HG03342 (cell line): ENCODE measurements at regions not wholly inside any gene's neighbourhood (a gene's known extent, or its start where the extent isn't known, plus 50 kb on each side); places are given as distances from the start of the nearest gene placed in this dataset.

ENCODE experiments used
- ATAC-seq: cut with Tn5 transposase; IDR thresholded peaks from one replicate; pipeline ENCODE4 v1.9.1; 2021; ENCODE audit warnings: mild to moderate bottlenecking, moderate library complexity; ENCODE audit not compliant: unreplicated experiment

DNA sequence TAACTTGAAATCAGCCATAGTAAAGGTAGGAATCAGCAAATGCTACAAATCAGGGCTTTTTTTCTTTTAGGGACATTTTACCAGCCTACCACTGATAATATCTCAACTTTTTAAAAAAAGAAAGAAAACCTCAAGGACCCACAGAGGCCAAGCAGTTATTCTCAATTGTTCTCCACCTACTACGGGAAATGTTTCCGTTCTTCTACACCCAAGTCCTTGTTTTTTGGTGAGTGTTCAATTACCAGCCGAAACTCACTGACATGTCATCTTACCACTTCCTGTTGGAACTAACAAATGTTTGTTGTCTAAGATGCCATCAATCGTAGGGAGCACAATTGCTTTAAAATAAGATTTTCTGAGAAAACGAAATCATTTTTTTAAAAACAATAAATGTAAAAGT lies 50.2 kb upstream of the CDK1 start:
- ATAC-seq: no peak

DNA sequence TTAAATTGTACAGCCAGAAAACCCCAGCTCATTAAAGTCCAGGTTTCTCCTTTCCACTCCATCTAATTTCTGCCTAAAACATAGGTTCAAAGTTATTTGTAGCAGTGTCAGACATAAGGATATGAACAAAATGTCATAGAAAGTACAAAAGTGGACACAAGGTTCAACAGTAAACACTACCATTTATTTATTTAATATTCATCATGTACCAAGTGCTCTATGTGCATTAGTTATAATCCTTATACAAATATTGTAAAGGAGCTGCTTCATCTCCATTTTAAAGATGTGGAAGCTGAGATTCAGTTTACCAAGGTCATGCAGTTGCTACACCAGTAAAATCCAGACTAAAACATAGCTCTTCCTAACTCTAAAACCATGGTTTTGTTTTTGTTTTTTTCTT lies 52.0 kb upstream of the CDK1 start:
- ATAC-seq: no peak

DNA sequence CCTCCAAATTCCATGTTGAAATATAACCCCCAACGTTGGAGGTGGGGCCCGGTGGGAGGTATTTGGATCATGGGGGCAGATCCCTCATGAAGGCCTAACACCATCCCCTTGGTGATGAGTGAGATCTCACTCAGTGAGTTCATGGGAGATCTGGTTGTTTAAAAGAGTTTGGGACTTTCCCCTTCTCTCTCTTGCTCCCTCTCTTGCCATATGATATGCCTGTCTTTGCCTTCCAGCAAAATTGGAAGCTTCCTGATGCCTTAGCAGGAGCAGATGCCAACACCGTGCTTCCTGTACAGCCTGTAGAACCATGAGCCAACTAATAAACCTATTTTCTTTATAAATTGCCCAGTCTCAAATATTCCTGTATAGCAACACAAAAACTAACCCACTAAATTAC lies 55.7 kb upstream of the CDK1 start:
- no peak for ATAC-seq

DNA sequence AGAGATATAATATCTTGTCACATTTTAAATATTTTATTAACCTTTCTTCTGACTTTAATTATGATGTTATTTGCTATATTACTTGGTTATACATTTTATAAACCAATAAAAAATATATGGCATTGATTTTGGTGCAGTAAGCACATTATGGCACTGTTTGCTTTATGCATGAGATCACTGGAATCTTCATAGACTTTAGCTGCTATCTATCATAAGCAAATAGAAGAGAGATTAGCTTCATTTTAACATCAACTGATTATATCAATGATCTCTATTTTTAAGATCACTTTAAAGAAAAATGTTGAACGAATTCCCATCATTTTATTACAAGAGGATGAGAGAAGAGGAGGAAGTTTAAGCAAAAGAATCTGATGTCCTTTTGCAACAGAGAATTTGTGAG lies 58.6 kb upstream of the CDK1 start:
- ATAC-seq: no peak

DNA sequence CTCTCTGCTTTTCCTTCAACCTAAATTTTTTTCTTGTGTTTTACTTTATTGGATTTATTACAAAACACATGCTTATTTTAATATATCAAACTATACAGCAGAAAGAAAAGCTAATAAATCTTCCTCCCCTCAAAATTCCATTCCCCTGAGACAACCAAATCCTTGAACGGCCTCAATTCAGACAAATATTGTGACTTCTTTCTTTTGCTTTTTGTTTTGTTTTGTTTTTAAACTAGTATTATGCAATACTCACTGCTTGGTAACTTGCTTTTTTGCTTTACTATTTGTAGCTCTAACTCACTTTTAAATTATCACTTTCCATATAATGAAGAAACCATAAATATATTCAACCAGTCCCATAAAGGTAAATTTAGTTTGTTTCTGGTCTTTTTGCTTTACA lies 59.4 kb upstream of the CDK1 start:
- ATAC-seq: no peak

DNA sequence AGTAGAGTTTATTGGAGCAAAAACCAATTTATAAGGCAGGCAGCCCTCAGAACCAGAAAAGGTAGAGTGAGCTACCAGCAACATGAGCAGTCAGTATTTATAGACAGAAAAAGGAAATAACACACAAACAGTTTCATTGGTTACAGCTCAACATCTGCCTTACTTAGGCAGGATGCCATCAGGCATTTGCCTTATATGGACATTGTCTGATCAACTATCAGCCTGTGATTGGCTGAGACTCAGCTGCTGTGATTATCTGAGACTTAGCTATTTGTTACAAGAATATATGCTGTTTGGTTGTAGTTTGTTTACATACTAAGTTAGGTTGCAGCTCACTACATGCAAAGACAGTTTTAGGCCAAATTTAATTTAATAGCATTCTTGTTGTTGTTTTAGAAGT lies 60.4 kb upstream of the CDK1 start:
- peak; percentile 87 for ATAC-seq

DNA sequence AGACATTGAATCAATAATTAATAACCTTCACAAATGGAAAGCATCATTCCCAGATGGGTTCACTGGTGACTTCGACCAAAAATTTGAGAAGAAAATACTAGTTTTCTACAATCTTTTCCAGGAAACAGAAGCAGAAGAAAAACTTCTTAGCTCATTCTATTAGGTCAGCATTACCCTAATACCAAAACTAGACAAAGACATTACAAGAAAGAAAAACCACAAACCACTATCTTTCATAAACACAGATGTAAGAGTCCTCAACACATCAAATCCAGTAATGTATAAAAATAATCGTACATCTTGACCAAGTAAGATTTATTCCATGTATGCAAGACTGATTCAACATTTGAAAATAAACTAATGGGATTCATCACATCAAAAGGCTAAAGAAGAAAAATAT lies 64.0 kb upstream of the CDK1 start:
- ATAC-seq: no peak

DNA sequence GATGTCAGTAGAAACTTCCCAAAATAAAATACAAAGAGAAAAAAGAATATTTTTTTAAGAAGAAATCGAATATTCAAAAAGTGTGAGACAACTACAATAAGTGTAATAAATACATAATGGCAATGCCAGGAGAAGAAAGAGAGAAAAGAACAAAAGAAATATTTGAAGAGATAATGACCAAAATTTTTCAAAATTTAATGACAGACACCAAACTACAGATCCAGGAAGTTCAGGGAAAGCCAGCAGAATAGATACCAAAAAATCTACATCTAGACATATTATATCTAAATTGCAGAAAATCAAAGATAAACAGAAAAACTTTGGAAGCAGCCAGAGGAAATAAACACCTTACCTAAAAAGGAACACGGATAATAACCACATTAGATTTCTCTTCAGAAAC lies 66.8 kb upstream of the CDK1 start:
- ATAC-seq: no peak

DNA sequence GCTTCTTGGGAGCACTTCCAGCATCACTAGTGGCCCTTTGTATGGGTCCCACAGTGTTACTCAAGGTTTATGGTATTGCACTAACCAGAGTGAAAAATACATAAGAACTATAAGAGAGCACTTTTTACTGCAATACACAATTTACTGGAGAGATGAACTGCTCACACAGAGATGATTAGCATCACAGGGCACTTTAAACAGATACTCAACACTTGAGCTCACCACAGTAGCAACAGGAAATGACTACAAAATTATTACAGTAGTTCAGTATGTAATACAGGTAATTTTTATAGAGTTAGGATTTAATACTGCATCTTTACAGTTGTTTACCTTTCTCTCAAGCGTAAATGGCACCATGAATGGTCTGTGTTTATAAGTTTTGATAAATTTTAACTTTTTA lies 68.2 kb upstream of the CDK1 start:
- no peak for ATAC-seq

DNA sequence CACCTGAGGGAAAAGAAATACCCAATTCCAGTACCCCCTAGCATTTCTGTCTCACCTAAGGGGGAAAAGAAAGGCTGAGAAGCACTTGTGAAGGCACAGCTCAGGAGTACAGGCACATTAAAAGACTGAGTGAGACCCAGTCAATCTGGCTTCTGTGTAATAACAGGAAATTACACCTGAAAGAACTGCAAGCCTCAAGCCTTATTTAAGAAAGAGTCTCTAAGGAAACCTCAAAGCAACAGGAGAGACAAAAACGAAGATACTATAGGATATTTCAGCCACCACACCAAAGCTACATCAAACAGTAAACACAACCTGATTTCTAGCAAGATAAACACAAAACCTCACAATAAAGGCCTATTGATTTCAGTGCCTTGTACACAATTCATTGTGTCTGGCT lies 69.6 kb upstream of the CDK1 start:
- no peak for ATAC-seq

DNA sequence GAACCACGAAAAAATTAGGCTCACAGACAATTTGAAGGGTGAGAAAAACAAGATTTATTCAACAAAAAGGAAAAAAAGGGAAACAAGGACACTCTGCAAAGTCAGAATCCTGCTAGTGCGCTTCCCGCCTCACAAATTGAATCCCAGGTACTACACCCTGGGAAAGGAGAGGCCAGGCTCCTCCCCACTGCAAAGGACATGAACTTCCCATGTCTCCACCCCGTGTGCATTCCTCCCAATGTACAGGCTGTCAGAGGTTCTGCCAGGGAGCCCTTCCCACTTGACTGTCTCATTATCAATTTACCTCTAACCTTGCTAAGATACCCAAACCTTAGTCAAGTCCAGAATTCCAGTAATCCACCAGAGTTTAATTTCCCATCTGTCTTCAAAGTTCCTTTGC lies 70.4 kb upstream of the CDK1 start:
- no peak for ATAC-seq

DNA sequence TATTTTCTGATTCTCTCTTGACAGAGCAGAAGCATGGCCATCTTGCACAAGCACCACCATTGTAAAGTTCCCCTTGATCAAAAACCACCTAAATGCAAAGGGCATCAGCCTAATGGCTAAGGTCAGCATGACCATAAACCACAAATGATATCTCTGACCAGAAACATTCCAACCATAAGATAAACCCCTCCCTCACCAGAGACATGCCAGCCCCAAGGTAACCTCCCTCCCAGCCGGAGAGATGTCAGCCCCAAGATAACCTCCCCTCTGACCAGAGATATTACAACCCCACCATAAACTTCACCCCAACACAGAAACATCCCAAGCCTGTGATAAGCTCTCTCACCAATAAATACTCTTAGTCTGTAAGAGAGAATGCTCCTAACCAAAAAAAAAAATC lies 72.1 kb upstream of the CDK1 start:
- ATAC-seq: no peak

DNA sequence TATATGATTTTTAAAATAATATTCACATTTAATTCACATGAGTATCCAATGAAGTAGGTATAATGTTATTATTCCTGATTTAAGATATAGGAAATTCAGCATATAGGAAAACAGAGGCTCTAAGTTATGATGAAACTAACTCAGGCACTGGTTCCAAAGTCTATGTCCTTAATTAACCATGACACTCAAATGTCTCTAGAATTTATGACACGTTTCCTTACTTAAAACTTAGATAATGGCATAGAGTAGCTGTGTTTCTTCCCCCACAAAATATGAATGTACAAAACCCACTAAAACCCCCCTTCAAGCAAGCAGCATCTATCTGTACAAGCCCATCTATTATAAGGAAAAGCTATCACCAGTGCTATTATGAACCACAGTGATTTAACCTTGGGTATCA lies 72.9 kb upstream of the CDK1 start:
- no peak for ATAC-seq

DNA sequence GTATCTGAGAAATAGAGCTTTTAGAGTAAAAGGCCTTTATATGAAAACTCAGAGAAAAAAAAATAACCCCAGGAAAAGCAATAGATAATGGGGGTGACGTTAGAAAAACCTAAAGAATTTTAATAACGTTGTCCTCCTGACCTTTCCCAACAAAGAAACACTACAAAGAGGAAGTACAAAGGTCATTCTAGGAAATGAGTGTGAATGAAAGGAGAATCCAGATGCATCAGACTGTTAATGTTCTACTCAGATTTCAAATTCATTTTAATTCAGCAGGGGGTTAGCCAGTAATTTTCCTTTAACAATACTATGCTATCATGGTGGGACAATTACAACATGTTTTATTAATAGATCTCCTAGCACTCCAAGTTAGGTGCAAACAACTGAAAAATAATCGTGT lies 73.8 kb upstream of the CDK1 start:
- no peak for ATAC-seq

DNA sequence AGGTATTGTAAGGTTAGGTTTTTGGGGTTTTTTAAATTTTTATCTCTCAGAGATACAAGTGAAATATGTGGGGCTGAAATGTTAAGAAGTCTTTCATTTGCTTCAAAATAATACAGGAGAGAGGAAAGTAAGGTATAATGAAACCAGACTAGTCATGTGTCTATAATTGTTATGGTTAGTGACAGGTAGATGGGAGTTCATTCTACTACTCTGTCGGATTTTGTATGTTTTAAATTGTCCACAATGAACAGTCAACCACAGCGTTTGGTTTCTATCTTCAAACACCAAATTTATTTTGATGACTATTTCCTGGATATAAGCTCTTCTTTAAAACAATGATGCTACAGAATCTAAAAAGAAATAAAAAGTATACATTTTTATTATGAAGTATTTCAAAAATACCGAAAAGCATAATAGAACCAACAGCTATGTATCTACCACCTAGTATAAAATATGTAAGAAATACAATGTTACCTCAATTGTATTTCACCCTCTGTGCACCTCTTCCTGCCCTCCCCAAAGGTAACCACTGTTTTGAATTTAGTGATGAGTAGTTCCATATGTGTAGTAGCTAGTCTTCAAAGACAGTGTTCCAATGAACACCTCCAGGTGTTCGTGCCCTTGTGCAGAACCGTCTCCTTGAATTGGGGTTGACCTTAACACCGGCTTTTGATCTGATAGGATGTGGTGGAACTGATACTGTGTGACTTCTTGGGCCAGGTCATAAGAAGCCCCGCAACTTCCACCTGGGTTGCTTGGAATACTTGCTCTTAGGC lies 74.8 kb upstream of the CDK1 start:
- no peak for ATAC-seq

DNA sequence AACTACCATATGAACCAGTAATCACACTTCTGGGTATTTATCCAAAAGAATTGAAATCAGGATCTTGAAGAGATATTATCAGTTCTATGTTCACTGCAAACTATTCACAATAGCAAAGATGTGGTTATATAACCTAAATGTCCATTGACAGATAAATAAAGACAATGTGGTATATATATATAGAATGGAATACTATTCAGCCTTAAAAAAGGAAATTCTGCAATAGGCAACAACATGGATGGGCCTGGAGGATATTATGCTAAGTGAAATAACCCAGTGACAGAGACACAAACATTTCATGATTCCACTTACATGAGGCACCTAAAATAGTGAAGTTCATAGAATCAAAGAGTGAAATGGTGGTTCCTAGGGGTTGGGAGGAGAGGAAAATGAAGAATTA lies 90.6 kb upstream of the CDK1 start:
- no peak for ATAC-seq

DNA sequence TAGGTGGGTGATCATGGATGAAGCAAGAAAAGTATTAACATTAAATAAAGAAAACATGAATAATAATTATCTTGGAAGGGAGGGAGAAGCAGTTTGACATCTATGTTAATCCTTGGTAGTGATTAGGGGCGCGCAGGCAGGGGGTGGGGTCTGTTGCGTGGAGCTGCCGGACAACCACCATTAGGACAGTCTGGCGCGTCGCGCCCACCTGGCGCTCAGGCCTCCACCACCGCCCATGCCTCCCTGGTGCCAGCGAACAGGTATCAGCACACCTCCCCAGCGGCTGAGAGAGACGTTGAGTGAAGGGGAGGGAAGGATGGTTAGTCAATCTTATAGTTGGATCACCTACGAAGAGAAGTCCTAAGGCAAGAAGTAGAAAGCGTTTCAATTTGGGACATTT lies 94.2 kb upstream of the CDK1 start:
- no peak for ATAC-seq

DNA sequence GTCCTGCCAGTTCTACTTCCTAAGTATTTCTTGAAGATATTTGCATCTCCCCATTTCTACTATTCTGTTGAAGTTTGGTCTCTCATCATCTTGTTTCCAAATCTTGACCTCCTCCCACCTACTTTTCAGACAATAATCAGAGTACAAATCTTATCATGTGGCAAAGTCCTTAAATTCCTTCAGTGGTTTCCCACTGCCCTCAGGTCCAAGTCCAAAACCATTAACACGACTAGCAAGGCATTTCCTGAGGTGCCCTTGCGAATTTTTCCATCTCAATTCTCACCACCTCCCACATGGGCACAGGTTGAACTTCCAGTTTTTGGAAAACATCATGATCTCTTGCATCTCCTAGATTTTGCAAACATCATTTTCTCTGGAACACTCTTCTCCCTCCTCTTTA lies 97.2 kb upstream of the CDK1 start:
- ATAC-seq: no peak

DNA sequence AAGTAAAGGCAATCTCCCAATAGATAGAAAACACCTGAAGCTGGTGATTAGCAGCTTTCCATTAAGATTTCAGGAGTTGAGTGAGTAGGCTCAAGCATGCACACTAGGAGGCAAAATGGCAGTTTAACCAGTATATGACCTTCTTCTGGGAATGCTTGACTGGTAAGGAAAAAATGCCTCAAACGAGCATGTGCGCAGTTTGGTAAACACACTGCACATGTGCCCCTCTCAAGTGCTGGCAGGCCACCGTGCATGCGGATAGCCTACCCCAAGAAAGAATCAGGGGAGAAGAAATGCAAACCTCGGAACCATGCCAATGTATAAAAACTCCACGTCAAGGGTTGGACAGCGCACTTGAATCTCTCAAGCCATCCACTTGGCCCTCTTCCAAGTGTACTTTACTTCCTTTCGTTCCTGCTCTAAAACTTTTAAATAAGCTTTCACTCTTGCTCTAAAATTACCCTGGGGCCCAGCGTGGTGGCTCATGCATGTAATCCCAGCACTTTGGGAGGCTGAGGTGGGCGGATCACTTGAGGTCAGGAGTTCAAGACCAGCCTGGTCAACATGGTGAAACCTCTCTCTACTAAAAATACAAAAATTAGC lies 98.8 kb upstream of the CDK1 start:
- ATAC-seq: no peak

DNA sequence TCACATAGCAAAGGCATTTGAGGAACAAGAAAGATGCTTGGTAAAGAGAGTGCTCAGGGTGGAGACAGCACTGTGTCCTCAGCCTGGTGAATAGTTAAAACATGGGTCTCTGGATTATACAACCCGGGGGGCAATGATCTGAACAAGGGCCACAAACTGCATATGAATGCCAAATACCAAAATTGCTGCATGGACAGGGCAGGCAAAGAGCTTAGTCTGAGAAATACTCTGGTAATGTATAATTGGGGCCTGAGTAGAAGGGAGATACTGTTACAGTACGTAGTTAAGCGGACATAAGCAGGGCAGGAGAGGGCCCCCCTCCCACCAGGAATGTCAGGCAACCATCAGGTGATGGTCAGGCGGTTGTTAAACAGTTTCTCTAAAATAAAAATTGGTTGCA lies 99.3 kb upstream of the CDK1 start:
- no peak for ATAC-seq

DNA sequence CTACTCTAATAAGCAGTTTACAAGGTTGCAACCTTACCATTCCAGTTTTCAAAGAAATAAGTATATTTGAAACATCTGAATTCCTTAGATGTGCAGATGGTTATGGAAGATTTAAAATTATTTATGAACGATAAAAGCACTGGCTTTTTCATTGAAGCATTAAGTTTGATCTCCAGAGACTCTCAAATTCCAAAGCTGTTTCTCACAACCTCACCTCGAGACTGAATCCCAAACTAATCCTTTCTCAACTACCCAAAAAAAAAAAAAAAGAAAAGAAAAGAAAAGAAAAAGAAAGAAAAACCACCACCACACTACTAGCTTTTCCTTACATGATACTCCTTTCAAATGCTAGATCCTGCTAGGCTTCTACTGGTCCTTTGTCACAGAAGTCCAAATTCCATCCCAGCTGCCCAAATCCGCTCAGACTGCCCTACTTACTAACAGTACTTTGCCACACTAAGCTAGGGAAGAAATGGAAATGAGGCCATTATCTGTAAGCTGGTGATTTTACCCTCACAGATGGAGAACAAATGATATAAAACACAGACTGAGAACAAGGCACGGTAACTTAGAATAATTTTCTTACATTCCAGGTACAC lies 100.6 kb upstream of the CDK1 start:
- no peak for ATAC-seq

DNA sequence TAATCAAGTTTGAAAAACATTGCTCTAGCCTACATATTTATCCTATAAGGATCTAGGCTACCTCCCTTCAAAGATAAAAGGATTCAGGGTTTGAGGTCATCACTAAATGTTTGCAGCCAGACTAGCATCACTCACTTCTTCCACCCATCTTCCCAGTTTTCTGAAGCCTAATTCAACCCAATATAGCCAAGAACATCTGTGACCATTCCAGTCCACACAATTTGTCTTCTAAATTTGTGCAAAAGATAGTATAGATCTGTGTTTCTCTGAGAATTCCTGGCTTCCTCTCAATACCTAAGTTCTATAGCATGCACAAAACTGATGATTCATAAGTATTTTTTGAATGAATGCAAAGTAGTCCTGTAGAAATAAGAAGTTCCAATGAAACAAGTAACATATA lies 103.0 kb upstream of the CDK1 start:
- ATAC-seq: no peak

DNA sequence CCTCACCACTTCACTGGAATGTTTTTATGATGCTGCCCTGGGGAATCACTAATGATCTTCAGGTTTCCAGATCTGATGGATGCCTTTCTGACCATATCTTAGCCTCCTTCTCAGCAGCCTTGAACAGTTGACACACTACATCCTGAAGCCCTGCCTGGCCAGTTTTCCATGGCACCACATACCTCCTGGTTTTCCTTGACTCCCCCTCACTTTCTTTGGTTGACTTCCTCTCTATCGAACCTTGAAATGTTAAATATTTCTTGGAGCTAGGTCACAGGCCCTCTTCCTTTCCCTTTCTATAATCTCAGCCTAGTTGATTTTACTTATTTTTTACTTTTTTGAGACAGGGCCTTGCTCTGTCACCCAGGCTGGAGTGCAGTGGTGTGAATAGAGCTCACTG lies 108.8 kb upstream of the CDK1 start:
- no peak for ATAC-seq
